Kidney tubule cell (primary cell): ENCODE measurements at regions not wholly inside any gene's neighbourhood (a gene's known extent, or its start where the extent isn't known, plus 50 kb on each side); places are given as distances from the start of the nearest gene placed in this dataset.
"Not testable (repeated sequence)": the region's sequence is repeated elsewhere in the genome, so short reads cannot be mapped to it uniquely, and the experiment has no call there.

Experiments used
- DNase-seq: peaks from one replicate; pipeline ENCODE4 v3.0.0-alpha.2; 2018; ENCODE audit warnings: low spot score

DNA sequence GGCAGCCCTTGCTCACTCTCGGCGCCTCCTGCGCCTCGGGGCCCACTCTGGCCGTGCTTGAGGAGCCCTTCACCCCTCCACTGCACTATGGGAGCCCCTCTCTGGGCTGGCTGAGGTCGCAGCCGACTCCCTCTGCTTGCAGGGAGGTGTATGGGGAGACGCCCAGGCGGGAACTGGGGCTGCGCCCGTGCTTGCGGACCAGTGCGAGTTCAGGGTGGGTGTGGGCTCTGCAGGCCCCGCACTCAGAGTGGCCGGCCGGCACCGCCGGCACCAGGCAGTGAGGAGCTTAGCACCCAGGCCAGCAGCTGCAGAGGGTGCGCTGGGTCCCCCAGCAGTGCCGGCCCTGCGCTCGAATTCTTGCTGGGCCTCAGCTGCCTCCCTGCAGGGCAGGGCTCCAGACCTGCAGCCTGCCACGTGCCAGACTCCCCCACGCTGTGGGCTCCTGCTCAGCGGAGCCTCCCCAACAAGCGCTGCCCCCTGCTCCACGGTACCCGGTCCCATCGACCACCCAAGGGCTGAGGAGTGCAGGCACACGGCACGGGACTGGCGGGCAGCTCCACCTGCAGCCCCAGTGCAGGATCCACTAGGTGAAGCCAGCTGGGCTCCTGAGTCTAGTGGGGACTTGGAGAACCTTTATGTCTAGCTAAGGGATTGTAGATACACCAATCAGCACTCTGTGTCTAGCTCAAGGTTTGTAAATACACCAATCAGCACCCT, 54.0 kb upstream of the WWC2 start:
- not testable (repeated sequence) for DNase-seq

- DNase-seq, result no peak
These were observed 60.6 kb upstream of the WWC2 start for GRCh38 chr4:183038436-183038835.

DNA sequence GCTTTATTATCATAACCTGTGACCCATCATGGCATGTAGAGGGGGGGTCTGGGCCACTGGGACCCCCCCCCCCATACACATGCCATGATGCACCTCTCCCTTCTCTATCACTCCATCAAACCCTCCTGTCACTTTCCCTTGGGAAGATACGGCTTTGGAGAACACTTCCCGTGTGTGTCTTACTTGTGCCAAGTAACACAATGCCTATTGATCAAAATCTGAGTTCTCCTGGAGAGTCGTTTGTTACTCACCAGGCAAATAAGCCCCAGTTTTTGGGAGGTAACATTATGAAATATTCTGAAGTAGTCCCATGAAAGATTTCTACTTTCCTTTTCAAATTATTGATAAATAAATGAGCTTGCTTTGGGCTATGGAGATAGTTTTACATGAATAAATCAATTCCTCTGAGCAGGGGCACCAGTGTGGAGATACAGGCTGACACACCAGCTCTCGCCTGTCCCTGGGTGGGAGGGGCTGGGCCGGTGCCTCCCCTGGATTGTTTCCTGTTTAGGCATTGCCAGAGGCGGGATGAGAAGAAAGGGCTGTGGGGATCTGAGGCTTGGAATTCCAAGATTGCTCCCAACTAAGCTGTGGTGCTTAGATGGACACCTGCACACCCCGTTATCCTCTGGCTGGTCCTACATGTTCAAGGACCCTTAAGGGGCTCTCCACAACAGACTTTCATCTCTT, 63.2 kb upstream of the WWC2 start:
- DNase-seq, result no peak

GRCh38 chr4:183035256-183035655, 63.8 kb upstream of the WWC2 start:
- no peak for DNase-seq

DNA sequence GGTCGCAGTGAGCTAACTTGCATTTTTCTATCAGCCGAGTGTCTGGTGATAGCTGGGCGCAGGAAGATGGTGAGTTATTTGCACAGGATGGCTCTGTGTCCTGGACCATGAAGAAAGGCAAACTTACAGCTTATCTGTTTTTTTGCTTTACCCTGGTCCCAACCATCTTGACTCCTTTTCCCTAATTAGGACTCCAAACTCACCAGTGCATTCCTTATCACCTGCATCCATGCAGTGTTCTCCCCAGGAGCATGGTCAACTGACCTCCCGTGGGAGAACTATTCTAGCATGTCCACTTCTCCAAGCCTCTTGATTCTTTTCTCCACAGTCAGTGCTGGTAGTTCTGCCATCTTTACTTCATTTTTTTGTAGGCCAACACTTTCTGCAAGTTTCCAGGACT, 68.2 kb upstream of the WWC2 start:
- no peak for DNase-seq

DNA sequence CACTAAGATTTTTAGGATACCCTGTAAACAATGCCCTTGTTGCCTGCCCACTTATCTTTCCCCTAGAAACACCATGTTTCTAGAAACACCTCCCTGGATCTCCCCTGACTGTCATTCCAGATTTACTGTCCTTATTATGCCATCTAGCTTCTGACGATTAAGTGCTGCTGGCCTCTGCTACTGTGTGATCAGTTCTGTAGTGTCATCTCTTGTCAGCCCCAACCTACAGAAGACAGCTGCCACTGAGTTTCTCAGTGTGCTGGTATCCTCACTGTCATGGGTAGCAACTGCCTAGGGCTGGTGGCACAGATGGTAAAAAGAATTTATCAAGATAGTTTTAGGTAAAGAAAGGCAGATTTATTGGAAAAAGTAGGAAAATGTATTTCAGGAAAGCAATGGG, 68.7 kb upstream of the WWC2 start:
- no peak for DNase-seq

GRCh38 chr4:183029365-183029764, 69.7 kb upstream of the WWC2 start:
- no peak for DNase-seq

GRCh38 chr4:183026701-183027100, 72.4 kb upstream of the WWC2 start:
- DNase-seq, result no peak

- DNase-seq, result no peak
These were observed 76.4 kb upstream of the WWC2 start for GRCh38 chr4:183022617-183023016.

DNA sequence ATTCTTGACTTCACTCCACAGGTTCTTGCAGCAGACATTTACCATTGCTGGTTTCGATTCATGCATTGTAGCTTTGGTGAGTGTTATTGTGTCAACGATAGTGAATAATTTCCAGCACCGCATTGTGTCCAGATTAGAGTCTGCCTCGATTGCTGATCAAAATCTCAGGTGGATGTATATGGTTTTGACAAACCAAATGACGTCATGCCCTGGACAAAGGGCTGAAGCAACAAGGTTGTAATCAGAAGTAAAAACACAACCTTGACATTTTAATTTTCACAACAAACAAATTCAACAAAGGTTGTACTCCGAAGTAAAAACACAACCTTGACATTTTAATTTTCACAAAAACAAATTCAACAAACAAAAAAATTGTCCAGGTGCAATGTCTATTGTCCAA, 81.1 kb upstream of the WWC2 start:
- no peak for DNase-seq

DNA sequence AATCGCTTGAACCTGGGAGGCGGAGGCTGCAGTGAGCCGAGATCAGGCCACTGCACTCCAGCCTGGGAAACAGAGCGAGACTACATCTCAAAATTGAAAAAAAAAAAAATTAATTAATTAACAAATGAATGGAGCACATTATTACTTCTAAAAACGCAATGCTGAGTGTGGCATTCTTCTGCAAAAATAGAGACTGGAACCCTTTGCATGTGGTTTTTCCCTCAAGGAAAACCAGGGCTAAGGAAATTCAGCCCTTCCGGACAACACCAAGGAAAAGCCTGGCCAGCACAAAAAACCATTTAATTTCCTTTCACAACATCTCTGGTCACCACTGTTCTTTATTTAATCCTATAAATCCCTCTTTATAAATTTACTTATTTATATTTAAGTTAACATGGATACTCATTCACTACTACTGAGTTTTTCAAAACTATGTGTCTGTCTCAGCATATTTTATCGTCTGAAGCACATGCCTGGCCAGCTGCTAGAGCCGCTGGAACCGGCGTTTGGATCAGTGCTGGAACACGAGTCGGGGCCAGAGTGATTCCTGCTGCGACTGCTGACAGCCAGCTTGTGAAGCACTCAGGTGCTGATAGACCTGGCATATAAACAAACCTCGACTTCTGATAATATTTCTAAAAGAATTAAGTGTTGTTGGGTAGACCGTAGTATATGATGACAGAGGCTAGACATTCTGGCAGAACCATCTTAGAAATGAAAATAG, 84.5 kb upstream of the WWC2 start:
- no peak for DNase-seq

DNA sequence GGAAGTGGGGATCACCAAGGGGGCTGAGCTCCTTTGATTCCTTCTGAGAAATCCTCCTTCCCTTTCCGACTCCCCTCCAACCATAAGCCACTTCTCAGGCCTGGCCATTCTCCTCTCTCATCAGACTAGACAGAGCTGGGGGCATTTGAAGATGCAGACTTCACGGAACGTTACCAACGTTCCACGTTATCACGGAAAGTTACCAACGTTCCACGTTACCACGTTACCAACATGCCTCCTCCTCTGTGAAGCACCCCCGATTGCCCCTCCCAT, 85.4 kb upstream of the WWC2 start:
- no peak for DNase-seq

DNA sequence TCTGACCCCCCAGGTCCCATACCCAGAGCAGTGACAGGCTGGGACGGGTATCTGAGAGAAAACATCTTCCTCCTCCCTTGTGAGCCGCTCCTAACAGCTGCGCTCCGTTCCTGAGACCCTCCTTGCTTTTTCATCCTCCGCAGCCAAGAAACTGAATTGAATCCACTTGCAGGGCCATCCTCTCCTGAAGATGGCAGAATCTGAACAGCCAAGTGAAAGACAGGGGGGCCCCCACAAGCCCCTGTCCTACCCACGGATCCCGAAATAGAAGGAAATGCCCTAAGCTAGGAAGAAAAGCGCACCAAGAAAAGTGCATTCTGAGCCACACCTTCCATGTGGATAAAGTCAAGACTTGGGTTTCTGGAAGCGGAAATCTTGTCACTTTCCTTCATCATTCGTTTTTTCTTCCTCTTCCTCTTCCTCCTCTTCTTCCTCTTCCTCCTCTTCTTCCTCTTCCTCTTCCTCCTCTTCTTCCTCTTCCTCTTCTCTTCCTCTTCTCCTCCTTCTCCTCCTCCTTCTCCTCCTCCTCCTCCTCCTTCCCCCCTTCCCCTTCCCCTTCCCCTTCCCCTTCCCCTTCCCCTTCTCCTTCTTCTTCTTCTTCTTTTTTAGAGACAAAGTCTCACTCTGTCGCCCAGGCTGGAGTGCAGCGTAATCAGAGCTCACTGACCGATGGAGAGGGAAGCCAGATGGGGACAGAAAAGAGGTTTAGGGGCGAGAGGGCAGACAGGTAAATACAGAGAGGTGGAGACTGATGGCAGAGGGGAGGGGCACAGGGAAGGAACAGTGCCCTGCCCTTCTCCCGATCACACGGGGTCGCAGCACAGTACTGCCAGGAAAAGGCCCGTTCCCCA, 86.0 kb upstream of the WWC2 start:
- no peak for DNase-seq

DNA sequence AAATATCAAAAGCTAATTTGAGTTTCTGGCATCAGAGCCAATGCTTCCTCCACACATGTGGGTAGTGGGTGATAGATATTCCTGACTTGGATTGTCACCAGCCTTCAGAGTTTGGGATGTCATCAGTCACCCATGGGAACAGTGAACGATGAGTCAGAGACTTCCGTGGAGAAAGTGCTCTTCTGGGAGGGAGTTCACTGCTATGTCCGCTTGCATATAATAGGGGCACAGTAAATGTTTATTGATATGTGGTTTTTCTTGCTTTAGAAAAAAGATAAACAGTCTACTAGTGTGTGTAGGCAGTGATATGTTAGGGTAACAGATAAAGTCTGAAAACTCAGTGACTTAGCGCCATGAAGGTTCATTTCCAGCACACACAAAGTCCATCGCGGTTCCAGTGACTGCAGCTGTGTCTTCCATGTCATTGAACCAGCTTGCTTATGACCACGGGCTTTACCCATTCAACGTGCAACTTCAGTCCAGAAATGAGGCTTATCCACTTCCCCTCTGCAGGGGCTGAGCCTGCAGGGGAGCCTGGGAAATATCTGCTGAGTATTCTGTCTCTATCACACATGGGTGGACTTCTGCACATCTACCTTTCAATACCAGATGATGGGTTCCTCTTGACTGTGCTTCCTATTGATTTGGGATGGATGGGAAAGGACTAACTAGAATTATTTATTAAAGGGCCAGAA, 87.7 kb upstream of the WWC2 start:
- no peak for DNase-seq

DNA sequence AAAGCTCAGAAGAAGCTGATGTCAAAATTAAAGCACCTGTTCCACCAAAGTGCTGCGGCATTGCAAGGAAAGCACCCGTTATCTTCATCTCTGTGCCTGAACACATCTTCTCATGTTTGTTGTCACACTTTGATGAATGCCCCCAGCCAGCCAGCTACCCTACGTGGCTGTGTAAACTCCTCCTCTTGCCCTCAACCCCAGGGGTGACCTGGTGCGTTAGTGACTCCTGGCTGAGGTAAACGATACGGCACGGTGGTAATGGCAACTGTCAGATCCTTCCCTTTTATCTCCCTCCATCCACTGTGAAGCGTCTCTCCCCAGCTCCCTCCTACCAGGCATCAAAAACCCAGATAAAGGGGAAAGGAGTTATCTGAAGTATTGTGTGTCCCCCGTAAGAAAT, 90.6 kb upstream of the WWC2 start:
- DNase-seq, result no peak

- not testable (repeated sequence) for DNase-seq
These were observed 87.2 kb upstream of the DCTD start for GRCh38 chr4:183004370-183004769.

DNA sequence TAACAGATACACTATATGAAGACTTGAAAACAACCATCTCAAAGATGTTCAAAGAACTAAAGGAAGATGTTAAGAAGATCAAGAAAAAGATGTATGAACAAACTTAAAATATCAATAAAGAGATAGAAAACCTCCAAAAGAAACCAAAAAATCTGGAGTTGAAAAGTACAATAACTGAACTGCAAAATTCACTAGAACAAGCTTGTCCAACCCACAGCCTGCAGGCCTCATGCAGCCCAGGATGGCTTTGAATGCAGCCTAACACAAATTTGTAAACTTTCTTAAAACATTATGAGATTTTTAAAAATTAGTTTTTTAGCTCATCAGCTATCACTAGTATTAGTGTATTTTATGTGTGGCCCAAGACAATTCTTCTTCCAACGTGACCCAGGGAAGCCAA, 77.0 kb upstream of the DCTD start:
- no peak for DNase-seq

GRCh38 chr4:182978152-182978827, 61.1 kb upstream of the DCTD start:
- DNase-seq, result peak; percentile 63

GRCh38 chr4:182975806-182976205, 58.6 kb upstream of the DCTD start:
- peak; percentile 95 for DNase-seq

GRCh38 chr4:182973941-182974340, 56.8 kb upstream of the DCTD start:
- DNase-seq, result no peak

DNA sequence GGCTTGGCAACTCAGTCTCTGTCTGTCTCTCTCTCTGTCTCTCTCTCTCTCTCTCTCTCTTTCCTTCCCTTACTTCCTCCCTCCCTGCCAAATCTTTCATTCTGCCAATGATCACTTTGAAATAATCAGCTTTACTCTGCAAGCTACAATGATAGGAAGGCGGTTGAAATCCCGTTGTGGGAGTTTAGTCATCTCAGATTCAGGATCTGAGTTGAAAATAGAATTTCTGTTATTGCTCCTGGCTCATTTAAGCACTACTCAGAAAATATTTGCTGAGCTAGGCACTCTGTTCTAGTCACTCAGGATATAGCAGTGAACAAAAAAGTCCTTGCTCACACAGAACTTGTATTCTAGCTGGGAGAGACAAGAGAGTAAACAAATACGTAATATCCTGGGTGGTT, 56.3 kb upstream of the DCTD start:
- DNase-seq, result peak; percentile 9
